ENCODE measurements at regions not wholly inside any gene's neighbourhood (a gene's known extent, or its start where the extent isn't known, plus 50 kb on each side); places are given as distances from the start of the nearest gene placed in this dataset.
A peak's percentile ranks its signal among the peaks of the same experiment; 100 is the strongest.

DNA sequence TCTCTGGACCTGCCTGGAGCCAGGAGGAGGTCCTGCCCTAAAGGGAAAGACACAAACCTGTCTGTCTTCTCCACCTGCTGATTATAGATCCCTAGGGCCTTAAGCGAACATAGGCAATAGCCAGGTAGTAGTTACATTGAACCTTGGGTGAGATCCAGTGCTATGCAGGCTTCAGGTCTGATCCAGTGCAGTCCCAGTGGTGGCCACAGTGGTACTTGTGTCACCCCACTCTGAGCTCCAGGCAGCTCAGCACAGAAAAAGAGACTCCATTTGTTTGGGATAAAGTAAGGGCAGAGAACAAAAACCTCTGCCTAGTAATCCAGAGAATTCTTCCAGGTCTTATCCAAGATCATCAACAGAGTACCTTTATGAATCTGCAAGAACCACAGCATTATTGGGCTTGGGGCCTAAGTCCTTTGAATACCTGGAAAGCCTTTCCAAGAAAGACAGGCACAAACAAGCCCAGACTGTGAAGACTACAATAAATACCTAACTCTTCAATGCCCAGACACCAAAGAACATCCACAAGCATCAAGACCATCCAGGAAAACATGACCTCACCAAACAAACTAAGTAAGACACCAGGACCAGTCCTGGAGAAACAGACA is 60.4 kb upstream of the KTN1 start:
- 41% methylated on average over 1 of the region's 1 CpG for WGBS
- Histone ChIP-seq H3K36me3 (no peaks in the 10 kb centered on the region), H3K27ac (no peak overlapping the region), H3K4me1 (replicated peaks) (no peaks in the 10 kb centered on the region), H3K4me3 (no peak overlapping the region), H3K27me3 (replicated peaks; ENCODE audit: insufficient read depth) (no peaks in the 10 kb centered on the region), H3K9me3 (no peaks in the 10 kb centered on the region)
- no peak for DNase-seq (ENCODE audit: low spot score)
- TF ChIP-seq POLR2AphosphoS5 (IDR thresholded peaks at IDR 0.05): no peak
- no peak for TF ChIP-seq POLR2A (IDR thresholded peaks at IDR 0.05)
- no peak for TF ChIP-seq CTCF (IDR thresholded peaks at IDR 0.05)
- intact Hi-C loops (cut with DNase I): no loop called here

DNA sequence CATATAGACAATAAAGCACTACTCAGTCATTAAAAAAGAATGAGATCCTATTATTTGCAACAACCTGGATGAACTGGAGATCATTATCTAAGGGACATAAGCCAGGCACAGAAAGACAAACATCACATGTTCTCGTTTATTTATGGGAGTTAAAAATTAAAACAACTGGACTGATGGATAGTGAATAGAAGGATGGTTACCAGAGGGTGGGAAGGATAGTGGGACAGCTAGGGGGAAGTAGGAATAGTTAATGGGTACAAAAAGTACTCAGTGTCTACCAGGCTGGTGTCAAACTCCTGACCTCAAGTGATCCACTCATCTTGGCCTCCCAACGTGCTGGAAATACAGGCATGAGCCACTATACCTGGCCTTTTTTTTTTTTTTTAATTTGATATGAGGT is 56.7 kb upstream of the KTN1 start:
- H3K4me1 ChIP-seq (replicated peaks): no peaks in the 10 kb centered on the region
- no peak overlapping the region for H3K27ac ChIP-seq
- no peak overlapping the region for H3K4me3 ChIP-seq
- WGBS: 32% methylated on average over 2 of the region's 2 CpGs
- TF ChIP-seq POLR2AphosphoS5 (IDR thresholded peaks at IDR 0.05) (peak; percentile 28), CTCF (IDR thresholded peaks at IDR 0.05) (no peak), POLR2A (IDR thresholded peaks at IDR 0.05) (no peak)
- no peaks in the 10 kb centered on the region for H3K9me3 ChIP-seq
- no peaks in the 10 kb centered on the region for H3K36me3 ChIP-seq
- H3K27me3 ChIP-seq (replicated peaks; ENCODE audit: insufficient read depth): no peaks in the 10 kb centered on the region
- DNase-seq (ENCODE audit: low spot score): no peak
- intact Hi-C loops (cut with DNase I): no loop called here

Data from prostate gland (tissue), 2 donors.